WTC11 (cell line): ENCODE measurements at regions not wholly inside any gene's neighbourhood (a gene's known extent, or its start where the extent isn't known, plus 50 kb on each side); places are given as distances from the start of the nearest gene placed in this dataset.

Experiments
- ATAC-seq: fragments of 200-7000 bp; cut with Tn5 transposase; 2 replicates; pipeline ENCODE4 v1.10.0; 2021; ENCODE audit warnings: mild to moderate bottlenecking, moderate library complexity
- CTCF ChIA-PET: fragments of 300-600 bp; sonication (Branson Sonifier 250); formaldehyde crosslinking; loops from one replicate; lab custom pipeline; 2021; ENCODE audit warnings: antibody characterized with exemption; lab: Charles Lee
- POLR2A ChIA-PET: fragments of 350-600 bp; sonication (Branson Sonifier 250); formaldehyde crosslinking; loops from one replicate; lab custom pipeline; 2021; ENCODE audit warnings: antibody characterized with exemption; lab: Charles Lee
- DNase-seq: peaks from one replicate; pipeline ENCODE4 v3.0.0; 2021; ENCODE audit warnings: low spot score
- H3K27ac Mint-ChIP-seq: 2 replicates; pipeline ENCODE4 v1.8.0; 2021; ENCODE audit warnings: mixed read lengths
- H3K27me3 Mint-ChIP-seq: 2 replicates; pipeline ENCODE4 v1.8.0; 2021; ENCODE audit warnings: low read depth, mild to moderate bottlenecking, moderate library complexity, mixed read lengths
- H3K36me3 Mint-ChIP-seq: 2 replicates; pipeline ENCODE4 v1.8.0; 2021; ENCODE audit warnings: mixed read lengths
- H3K4me1 Mint-ChIP-seq: 2 replicates; pipeline ENCODE4 v1.8.0; 2022; ENCODE audit warnings: mixed read lengths
- H3K4me3 Mint-ChIP-seq: 2 replicates; pipeline ENCODE4 v1.8.0; 2021; ENCODE audit warnings: mild to moderate bottlenecking, moderate library complexity, mixed read lengths
- H3K9me3 Mint-ChIP-seq: 2 replicates; pipeline ENCODE4 v1.8.0; 2021; ENCODE audit warnings: mixed read lengths
- ATF1 ChIP-seq: sonication (generic); formaldehyde crosslinking; IDR thresholded peaks from 2 replicates; pipeline ENCODE4 v1.8.1; 2023; ENCODE audit warnings: mild to moderate bottlenecking, moderate library complexity, missing genetic modification reagents
- CREM ChIP-seq: sonication (generic); formaldehyde crosslinking; IDR thresholded peaks from 2 replicates; pipeline ENCODE4 v1.8.1; 2022; ENCODE audit warnings: mild to moderate bottlenecking, missing genetic modification reagents, moderate library complexity
- EMX1 ChIP-seq: fragments of 250-450 bp; sonication (Bioruptor Pico); IDR thresholded peaks from 2 replicates; pipeline ENCODE4 v1.8.0; 2021; ENCODE audit warnings: mild to moderate bottlenecking
- FOXP4 ChIP-seq: sonication (generic); formaldehyde crosslinking; IDR thresholded peaks from 2 replicates; pipeline ENCODE4 v1.8.0; 2022; ENCODE audit warnings: mild to moderate bottlenecking, missing genetic modification reagents
- MLX ChIP-seq: sonication (generic); formaldehyde crosslinking; IDR thresholded peaks from 2 replicates; pipeline ENCODE4 v1.8.1; 2023; ENCODE audit warnings: mild to moderate bottlenecking, missing genetic modification reagents, moderate library complexity
- NFYB ChIP-seq: sonication (generic); formaldehyde crosslinking; conservative IDR thresholded peaks from 2 replicates; pipeline ENCODE4 v1.8.0; 2022; ENCODE audit warnings: low read depth, missing genetic modification reagents
- NR3C1 ChIP-seq: sonication (generic); formaldehyde crosslinking; conservative IDR thresholded peaks from 2 replicates; pipeline ENCODE4 v1.8.1; 2023; ENCODE audit warnings: low read depth, mild to moderate bottlenecking, missing genetic modification reagents
- SMAD3 ChIP-seq: sonication (generic); formaldehyde crosslinking; IDR thresholded peaks from 2 replicates; pipeline ENCODE4 v1.8.0; 2022; ENCODE audit warnings: missing genetic modification reagents, mild to moderate bottlenecking, borderline replicate concordance
- STAT6 ChIP-seq: sonication (generic); formaldehyde crosslinking; conservative IDR thresholded peaks from 2 replicates; pipeline ENCODE4 v1.8.1; 2023; ENCODE audit warnings: mild to moderate bottlenecking, low read depth, missing genetic modification reagents, moderate library complexity
- ZNF396 ChIP-seq: fragments of 250-450 bp; sonication (Bioruptor Pico); IDR thresholded peaks from 2 replicates; pipeline ENCODE4 v1.8.0; 2021; ENCODE audit warnings: mild to moderate bottlenecking, moderate library complexity, borderline replicate concordance
- ZNF425 ChIP-seq: fragments of 250-450 bp; sonication (Bioruptor Pico); conservative IDR thresholded peaks from 2 replicates; pipeline ENCODE4 v1.9.0; 2021; ENCODE audit warnings: mild to moderate bottlenecking
- ZNF512 ChIP-seq: sonication (generic); formaldehyde crosslinking; IDR thresholded peaks from 2 replicates; pipeline ENCODE4 v1.8.1; 2022; ENCODE audit warnings: missing genetic modification reagents, borderline replicate concordance
- TF ChIP-seq, protein P1 (sequence below): sonication (generic); formaldehyde crosslinking; IDR thresholded peaks from 2 replicates; pipeline ENCODE4 v1.8.0; 2022; ENCODE audit warnings: missing genetic modification reagents
- TF ChIP-seq, protein P2 (sequence below): fragments of 250-450 bp; sonication (Bioruptor Pico); IDR thresholded peaks from 2 replicates; pipeline ENCODE4 v1.9.0; 2021; ENCODE audit warnings: mild to moderate bottlenecking, borderline replicate concordance

DNA sequence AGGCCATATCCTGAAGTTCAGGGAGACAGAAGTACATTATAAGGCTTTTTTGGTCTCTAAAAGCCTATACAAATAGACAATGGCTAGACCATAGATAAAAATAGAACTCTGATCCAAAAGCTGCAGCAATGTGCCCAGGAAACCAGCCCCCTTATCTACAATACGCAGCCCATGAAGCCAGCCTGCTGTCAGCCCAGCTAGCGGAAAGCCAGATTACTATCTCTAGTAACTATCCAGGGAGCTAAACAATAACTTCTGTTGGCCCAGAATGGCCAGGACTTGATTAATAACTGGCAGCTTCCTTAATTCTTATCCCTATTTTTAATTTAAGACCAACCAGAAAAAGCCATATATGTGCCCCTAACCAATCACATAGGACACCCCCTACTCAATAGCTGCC lies 160.4 kb upstream of the SMLR1 start:
- Mint-ChIP-seq H3K4me3 (no peak overlapping the region), H3K36me3 (no peaks in the 10 kb centered on the region), H3K4me1 (no peaks in the 10 kb centered on the region), H3K27me3 (no peaks in the 10 kb centered on the region), H3K9me3 (no peaks in the 10 kb centered on the region), H3K27ac (no peak overlapping the region)
- DNase-seq (no peak), ATAC-seq (no peak)
- ChIA-PET POLR2A (no interaction called here), CTCF (no interaction called here)
- TF ChIP-seq SMAD3 (CRISPR knock-in tag) (no peak), ATF1 (CRISPR knock-in tag) (no peak), FOXP4 (CRISPR knock-in tag) (no peak), NR3C1 (no peak), ZNF425 (CRISPR knock-in tag) (no peak), MLX (CRISPR knock-in tag) (no peak)

- POLR2A ChIA-PET, result no interaction called here
- ATAC-seq (no peak), DNase-seq (no peak)
- TF ChIP-seq CREM (no peak), NR3C1 (no peak)
- TF ChIP-seq, protein P1, sequence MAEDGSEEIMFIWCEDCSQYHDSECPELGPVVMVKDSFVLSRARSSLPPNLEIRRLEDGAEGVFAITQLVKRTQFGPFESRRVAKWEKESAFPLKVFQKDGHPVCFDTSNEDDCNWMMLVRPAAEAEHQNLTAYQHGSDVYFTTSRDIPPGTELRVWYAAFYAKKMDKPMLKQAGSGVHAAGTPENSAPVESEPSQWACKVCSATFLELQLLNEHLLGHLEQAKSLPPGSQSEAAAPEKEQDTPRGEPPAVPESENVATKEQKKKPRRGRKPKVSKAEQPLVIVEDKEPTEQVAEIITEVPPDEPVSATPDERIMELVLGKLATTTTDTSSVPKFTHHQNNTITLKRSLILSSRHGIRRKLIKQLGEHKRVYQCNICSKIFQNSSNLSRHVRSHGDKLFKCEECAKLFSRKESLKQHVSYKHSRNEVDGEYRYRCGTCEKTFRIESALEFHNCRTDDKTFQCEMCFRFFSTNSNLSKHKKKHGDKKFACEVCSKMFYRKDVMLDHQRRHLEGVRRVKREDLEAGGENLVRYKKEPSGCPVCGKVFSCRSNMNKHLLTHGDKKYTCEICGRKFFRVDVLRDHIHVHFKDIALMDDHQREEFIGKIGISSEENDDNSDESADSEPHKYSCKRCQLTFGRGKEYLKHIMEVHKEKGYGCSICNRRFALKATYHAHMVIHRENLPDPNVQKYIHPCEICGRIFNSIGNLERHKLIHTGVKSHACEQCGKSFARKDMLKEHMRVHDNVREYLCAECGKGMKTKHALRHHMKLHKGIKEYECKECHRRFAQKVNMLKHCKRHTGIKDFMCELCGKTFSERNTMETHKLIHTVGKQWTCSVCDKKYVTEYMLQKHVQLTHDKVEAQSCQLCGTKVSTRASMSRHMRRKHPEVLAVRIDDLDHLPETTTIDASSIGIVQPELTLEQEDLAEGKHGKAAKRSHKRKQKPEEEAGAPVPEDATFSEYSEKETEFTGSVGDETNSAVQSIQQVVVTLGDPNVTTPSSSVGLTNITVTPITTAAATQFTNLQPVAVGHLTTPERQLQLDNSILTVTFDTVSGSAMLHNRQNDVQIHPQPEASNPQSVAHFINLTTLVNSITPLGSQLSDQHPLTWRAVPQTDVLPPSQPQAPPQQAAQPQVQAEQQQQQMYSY (CRISPR knock-in tag), result no peak
- H3K36me3 Mint-ChIP-seq, result no peaks in the 10 kb centered on the region
- H3K9me3 Mint-ChIP-seq, result no peaks in the 10 kb centered on the region
- CTCF ChIA-PET, result no interaction called here
- H3K27me3 Mint-ChIP-seq, result no peaks in the 10 kb centered on the region
- peaks cover 6% of the 10 kb centered on the region; the same call in 1 of the 2 replicates for H3K4me1 Mint-ChIP-seq
- H3K4me3 Mint-ChIP-seq, result no peak overlapping the region
- no peak overlapping the region for H3K27ac Mint-ChIP-seq
Observed at GRCh38 chr6:130670142-130670541, 157.1 kb upstream of the SMLR1 start.

DNA sequence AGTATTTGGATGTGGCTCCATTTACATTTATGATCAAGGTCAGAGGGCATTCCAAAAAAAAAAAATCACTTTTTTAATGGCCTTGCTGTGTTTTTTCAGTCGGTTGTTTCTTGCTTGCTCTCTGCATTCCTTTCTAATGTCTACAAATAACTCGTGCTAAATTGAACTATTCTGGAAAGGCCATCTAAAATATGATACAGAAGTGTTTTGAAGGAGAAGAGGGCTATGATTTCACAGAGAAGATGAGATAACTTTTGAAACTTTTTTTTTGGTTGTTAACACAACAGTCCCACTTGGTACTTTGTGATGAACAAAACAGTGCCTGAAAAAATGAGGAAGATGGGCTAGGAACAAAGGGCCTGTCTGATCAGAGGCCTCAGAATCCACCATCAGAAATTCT lies 156.1 kb upstream of the SMLR1 start:
- Mint-ChIP-seq H3K27me3 (no peaks in the 10 kb centered on the region), H3K4me1 (peaks cover 6% of the 10 kb centered on the region; the same call in 1 of the 2 replicates), H3K9me3 (no peaks in the 10 kb centered on the region), H3K36me3 (no peaks in the 10 kb centered on the region), H3K27ac (no peak overlapping the region), H3K4me3 (no peak overlapping the region)
- ATAC-seq (no peak), DNase-seq (no peak)
- CTCF ChIA-PET, result no interaction called here
- POLR2A ChIA-PET, result no interaction called here
- TF ChIP-seq NFYB (CRISPR knock-in tag) (no peak), CREM (no peak), EMX1 (CRISPR knock-in tag) (no peak), STAT6 (no peak), ZNF396 (CRISPR knock-in tag) (no peak), ZNF512 (CRISPR knock-in tag) (no peak)
- TF ChIP-seq, protein P2, sequence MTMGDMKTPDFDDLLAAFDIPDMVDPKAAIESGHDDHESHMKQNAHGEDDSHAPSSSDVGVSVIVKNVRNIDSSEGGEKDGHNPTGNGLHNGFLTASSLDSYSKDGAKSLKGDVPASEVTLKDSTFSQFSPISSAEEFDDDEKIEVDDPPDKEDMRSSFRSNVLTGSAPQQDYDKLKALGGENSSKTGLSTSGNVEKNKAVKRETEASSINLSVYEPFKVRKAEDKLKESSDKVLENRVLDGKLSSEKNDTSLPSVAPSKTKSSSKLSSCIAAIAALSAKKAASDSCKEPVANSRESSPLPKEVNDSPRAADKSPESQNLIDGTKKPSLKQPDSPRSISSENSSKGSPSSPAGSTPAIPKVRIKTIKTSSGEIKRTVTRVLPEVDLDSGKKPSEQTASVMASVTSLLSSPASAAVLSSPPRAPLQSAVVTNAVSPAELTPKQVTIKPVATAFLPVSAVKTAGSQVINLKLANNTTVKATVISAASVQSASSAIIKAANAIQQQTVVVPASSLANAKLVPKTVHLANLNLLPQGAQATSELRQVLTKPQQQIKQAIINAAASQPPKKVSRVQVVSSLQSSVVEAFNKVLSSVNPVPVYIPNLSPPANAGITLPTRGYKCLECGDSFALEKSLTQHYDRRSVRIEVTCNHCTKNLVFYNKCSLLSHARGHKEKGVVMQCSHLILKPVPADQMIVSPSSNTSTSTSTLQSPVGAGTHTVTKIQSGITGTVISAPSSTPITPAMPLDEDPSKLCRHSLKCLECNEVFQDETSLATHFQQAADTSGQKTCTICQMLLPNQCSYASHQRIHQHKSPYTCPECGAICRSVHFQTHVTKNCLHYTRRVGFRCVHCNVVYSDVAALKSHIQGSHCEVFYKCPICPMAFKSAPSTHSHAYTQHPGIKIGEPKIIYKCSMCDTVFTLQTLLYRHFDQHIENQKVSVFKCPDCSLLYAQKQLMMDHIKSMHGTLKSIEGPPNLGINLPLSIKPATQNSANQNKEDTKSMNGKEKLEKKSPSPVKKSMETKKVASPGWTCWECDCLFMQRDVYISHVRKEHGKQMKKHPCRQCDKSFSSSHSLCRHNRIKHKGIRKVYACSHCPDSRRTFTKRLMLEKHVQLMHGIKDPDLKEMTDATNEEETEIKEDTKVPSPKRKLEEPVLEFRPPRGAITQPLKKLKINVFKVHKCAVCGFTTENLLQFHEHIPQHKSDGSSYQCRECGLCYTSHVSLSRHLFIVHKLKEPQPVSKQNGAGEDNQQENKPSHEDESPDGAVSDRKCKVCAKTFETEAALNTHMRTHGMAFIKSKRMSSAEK (CRISPR knock-in tag), result no peak
